ENCODE measurements at regions not wholly inside any gene's neighbourhood (a gene's known extent, or its start where the extent isn't known, plus 50 kb on each side); places are given as distances from the start of the nearest gene placed in this dataset.
"Not testable (repeated sequence)": the region's sequence is repeated elsewhere in the genome, so short reads cannot be mapped to it uniquely, and the experiment has no call there.

- no peak for DNase-seq
Observed at GRCh38 chr6:14277405-14277930, 159.9 kb downstream of the CD83 start.

- DNase-seq, result no peak
Observed at GRCh38 chr6:14278006-14278405, 160.4 kb downstream of the CD83 start.

- no peak for DNase-seq
Observed at GRCh38 chr6:14278446-14278845, 160.9 kb downstream of the CD83 start.

GRCh38 chr6:14280006-14280510, 162.5 kb downstream of the CD83 start:
- DNase-seq, result no peak

GRCh38 chr6:14280766-14281293, 163.3 kb downstream of the CD83 start:
- no peak for DNase-seq

- no peak for DNase-seq
Observed at GRCh38 chr6:14281811-14282660, 164.5 kb downstream of the CD83 start.

GRCh38 chr6:14282854-14283505, 165.4 kb downstream of the CD83 start:
- DNase-seq, result no peak

GRCh38 chr6:14283600-14284235, 166.1 kb downstream of the CD83 start:
- DNase-seq, result no peak

GRCh38 chr6:14284969-14285590, 167.5 kb downstream of the CD83 start:
- DNase-seq, result no peak

GRCh38 chr6:14286144-14286543, 168.6 kb downstream of the CD83 start:
- DNase-seq, result peak; percentile 95

GRCh38 chr6:14286634-14287428, 169.3 kb downstream of the CD83 start:
- no peak for DNase-seq

GRCh38 chr6:14287707-14288106, 170.1 kb downstream of the CD83 start:
- DNase-seq, result no peak

GRCh38 chr6:14288910-14289309, 171.3 kb downstream of the CD83 start:
- no peak for DNase-seq

GRCh38 chr6:14290041-14290771, 172.6 kb downstream of the CD83 start:
- DNase-seq, result no peak

- DNase-seq, result no peak
Observed at GRCh38 chr6:14290772-14291330, 173.3 kb downstream of the CD83 start.

GRCh38 chr6:14291331-14291730, 173.8 kb downstream of the CD83 start:
- DNase-seq, result no peak

GRCh38 chr6:14292119-14292518, 174.5 kb downstream of the CD83 start:
- DNase-seq, result no peak

- no peak for DNase-seq
Observed at GRCh38 chr6:14294270-14294951, 176.8 kb downstream of the CD83 start.

GRCh38 chr6:14296698-14297097, 179.1 kb downstream of the CD83 start:
- DNase-seq, result not testable (repeated sequence)

- not testable (repeated sequence) for DNase-seq
Observed at GRCh38 chr6:14297118-14297517, 179.5 kb downstream of the CD83 start.

Data from EL (cell line).